ENCODE measurements at regions not wholly inside any gene's neighbourhood (a gene's known extent, or its start where the extent isn't known, plus 50 kb on each side); places are given as distances from the start of the nearest gene placed in this dataset.

- no peak for DNase-seq (ENCODE audit: low read depth)
Measured at GRCh38 chr5:125750147-125750860, 672.9 kb upstream of the GRAMD2B start.

GRCh38 chr5:125750861-125751186 is 672.4 kb upstream of the GRAMD2B start:
- DNase-seq (ENCODE audit: low read depth): no peak

GRCh38 chr5:125756456-125756855 is 666.8 kb upstream of the GRAMD2B start:
- DNase-seq (ENCODE audit: low read depth): peak; percentile 34

GRCh38 chr5:125766706-125767105 is 656.5 kb upstream of the GRAMD2B start:
- DNase-seq (ENCODE audit: low read depth): no peak

GRCh38 chr5:125775896-125776295 is 647.3 kb upstream of the GRAMD2B start:
- DNase-seq (ENCODE audit: low read depth): no peak

- no peak for DNase-seq (ENCODE audit: low read depth)
Measured at GRCh38 chr5:125776656-125777139, 646.5 kb upstream of the GRAMD2B start.

- DNase-seq (ENCODE audit: low read depth): no peak
Measured at GRCh38 chr5:125778791-125779190, 644.4 kb upstream of the GRAMD2B start.

GRCh38 chr5:125785407-125785806 is 637.8 kb upstream of the GRAMD2B start:
- DNase-seq (ENCODE audit: low read depth): no peak

- DNase-seq (ENCODE audit: low read depth): no peak
Measured at GRCh38 chr5:125786021-125786420, 637.2 kb upstream of the GRAMD2B start.

- DNase-seq (ENCODE audit: low read depth): no peak
Measured at GRCh38 chr5:125793470-125793869, 629.7 kb upstream of the GRAMD2B start.

GRCh38 chr5:125794922-125795321 is 628.3 kb upstream of the GRAMD2B start:
- DNase-seq (ENCODE audit: low read depth): no peak

- peak; percentile 52 for DNase-seq (ENCODE audit: low read depth)
Measured at GRCh38 chr5:125798307-125798706, 624.9 kb upstream of the GRAMD2B start.

GRCh38 chr5:125812651-125813050 is 610.6 kb upstream of the GRAMD2B start:
- no peak for DNase-seq (ENCODE audit: low read depth)

- no peak for DNase-seq (ENCODE audit: low read depth)
Measured at GRCh38 chr5:125813221-125813974, 609.8 kb upstream of the GRAMD2B start.

GRCh38 chr5:125814119-125814518 is 609.1 kb upstream of the GRAMD2B start:
- DNase-seq (ENCODE audit: low read depth): no peak

- DNase-seq (ENCODE audit: low read depth): peak; percentile 14
Measured at GRCh38 chr5:125823572-125823971, 599.6 kb upstream of the GRAMD2B start.

- DNase-seq (ENCODE audit: low read depth): no peak
Measured at GRCh38 chr5:125826214-125826613, 597.0 kb upstream of the GRAMD2B start.

GRCh38 chr5:125829349-125829748 is 593.9 kb upstream of the GRAMD2B start:
- DNase-seq (ENCODE audit: low read depth): no peak

- DNase-seq (ENCODE audit: low read depth): no peak
Measured at GRCh38 chr5:125833398-125833797, 589.8 kb upstream of the GRAMD2B start.

GRCh38 chr5:125834438-125835115 is 588.6 kb upstream of the GRAMD2B start:
- no peak for DNase-seq (ENCODE audit: low read depth)

GRCh38 chr5:125835293-125836172 is 587.7 kb upstream of the GRAMD2B start:
- DNase-seq (ENCODE audit: low read depth): peak; percentile 47

- DNase-seq (ENCODE audit: low read depth): no peak
Measured at GRCh38 chr5:125836256-125836655, 587.0 kb upstream of the GRAMD2B start.

Measured in amniotic epithelial cell (primary cell).